ENCODE measurements at regions not wholly inside any gene's neighbourhood (a gene's known extent, or its start where the extent isn't known, plus 50 kb on each side); places are given as distances from the start of the nearest gene placed in this dataset.
"Not testable (repeated sequence)": the region's sequence is repeated elsewhere in the genome, so short reads cannot be mapped to it uniquely, and the experiment has no call there.

- Histone ChIP-seq H3K4me1 (ENCODE audit: control insufficient read depth, insufficient read depth, low read length) (peaks cover 5% of the 10 kb centered on the region; the same call in 1 of the 2 replicates), H3K27ac (ENCODE audit: low read depth, low read length) (no peak overlapping the region), H3K9me3 (ENCODE audit: control insufficient read depth, insufficient read depth, low read depth, low read length) (no peaks in the 10 kb centered on the region), H3K27me3 (ENCODE audit: control insufficient read depth, insufficient read depth, low read length) (no peaks in the 10 kb centered on the region), H3K4me3 (ENCODE audit: low read depth, low read length) (no peak overlapping the region), H3K9ac (ENCODE audit: low read length) (no peak overlapping the region), H3K36me3 (ENCODE audit: control insufficient read depth, insufficient read depth, low read length) (no peaks in the 10 kb centered on the region)
These were observed 114.5 kb upstream of the IRX1 start for GRCh38 chr5:3481175-3481574.

DNA sequence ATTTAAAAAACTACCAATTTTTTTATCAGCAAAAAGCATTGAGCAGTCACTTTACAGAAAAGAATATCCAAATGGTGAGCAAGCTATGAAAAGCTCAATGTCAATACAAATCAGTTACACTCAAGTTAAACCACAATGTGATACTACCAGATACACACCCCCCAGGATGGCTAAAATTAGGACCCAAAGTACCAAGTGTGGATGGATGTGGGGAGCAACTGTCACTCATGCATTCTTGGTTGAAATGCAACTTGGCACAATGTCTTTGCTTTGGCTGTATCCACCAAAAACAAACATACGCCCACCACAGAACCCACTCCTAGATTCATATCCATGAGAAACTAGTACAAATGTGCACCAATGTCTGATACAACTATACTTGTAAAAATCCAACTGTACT, 120.0 kb upstream of the IRX1 start:
- Histone ChIP-seq H3K9me3 (ENCODE audit: control insufficient read depth, insufficient read depth, low read depth, low read length) (no peaks in the 10 kb centered on the region), H3K4me1 (ENCODE audit: control insufficient read depth, insufficient read depth, low read length) (no peaks in the 10 kb centered on the region), H3K9ac (ENCODE audit: low read length) (no peak overlapping the region), H3K27me3 (ENCODE audit: control insufficient read depth, insufficient read depth, low read length) (no peaks in the 10 kb centered on the region), H3K36me3 (ENCODE audit: control insufficient read depth, insufficient read depth, low read length) (no peaks in the 10 kb centered on the region), H3K4me3 (ENCODE audit: low read depth, low read length) (no peak overlapping the region), H3K27ac (ENCODE audit: low read depth, low read length) (no peak overlapping the region)

DNA sequence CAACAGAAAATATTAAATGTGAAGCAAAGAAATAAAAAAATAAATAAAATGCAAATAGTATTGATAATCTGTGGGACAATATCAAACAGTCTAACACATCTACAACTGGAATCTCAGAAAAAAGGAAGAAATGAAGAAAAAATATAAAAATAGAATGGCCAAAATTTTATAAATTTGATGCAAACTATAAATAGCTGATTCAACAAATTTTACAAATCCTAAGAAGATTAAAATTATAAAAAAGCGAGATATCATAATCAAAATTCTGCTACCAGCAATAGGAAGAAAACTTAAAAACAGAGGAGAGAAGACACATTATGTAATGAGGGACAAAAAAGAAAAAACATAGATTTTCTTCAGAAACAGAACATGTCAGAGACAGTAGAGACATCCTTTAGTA, 129.2 kb upstream of the IRX1 start:
- Histone ChIP-seq H3K27me3 (ENCODE audit: control insufficient read depth, insufficient read depth, low read length) (no peaks in the 10 kb centered on the region), H3K9ac (ENCODE audit: low read length) (no peak overlapping the region), H3K36me3 (ENCODE audit: control insufficient read depth, insufficient read depth, low read length) (no peaks in the 10 kb centered on the region), H3K4me1 (ENCODE audit: control insufficient read depth, insufficient read depth, low read length) (no peaks in the 10 kb centered on the region), H3K4me3 (ENCODE audit: low read depth, low read length) (no peak overlapping the region), H3K9me3 (ENCODE audit: control insufficient read depth, insufficient read depth, low read depth, low read length) (peaks cover 11% of the 10 kb centered on the region), H3K27ac (ENCODE audit: low read depth, low read length) (no peak overlapping the region)

DNA sequence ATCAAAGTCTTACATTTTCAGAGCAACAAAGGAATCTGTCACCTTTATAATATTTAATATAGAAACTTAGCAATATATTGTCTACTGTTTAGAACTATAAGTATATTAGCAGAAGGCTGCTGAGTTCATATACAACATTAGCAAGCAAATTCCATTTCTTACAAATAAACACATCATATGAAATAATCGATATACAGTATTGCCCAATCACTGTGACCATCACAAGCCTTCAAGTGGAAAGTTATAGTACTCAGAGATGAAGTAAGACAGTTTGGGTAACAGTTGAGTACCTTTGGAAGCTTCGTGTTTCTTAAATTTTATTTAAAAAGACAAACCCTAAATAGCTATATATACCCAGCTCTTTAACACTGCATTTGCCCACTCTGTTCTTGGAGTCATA, 135.2 kb upstream of the IRX1 start:
- no peaks in the 10 kb centered on the region for H3K36me3 ChIP-seq (ENCODE audit: control insufficient read depth, insufficient read depth, low read length)
- no peak overlapping the region for H3K4me3 ChIP-seq (ENCODE audit: low read depth, low read length)
- H3K4me1 ChIP-seq (ENCODE audit: control insufficient read depth, insufficient read depth, low read length): no peaks in the 10 kb centered on the region
- H3K9me3 ChIP-seq (ENCODE audit: control insufficient read depth, insufficient read depth, low read depth, low read length): no peaks in the 10 kb centered on the region
- no peak overlapping the region for H3K27ac ChIP-seq (ENCODE audit: low read depth, low read length)
- no peaks in the 10 kb centered on the region for H3K27me3 ChIP-seq (ENCODE audit: control insufficient read depth, insufficient read depth, low read length)
- no peak overlapping the region for H3K9ac ChIP-seq (ENCODE audit: low read length)

GRCh38 chr5:3456121-3456681, 139.4 kb upstream of the IRX1 start:
- no peaks in the 10 kb centered on the region for H3K27me3 ChIP-seq (ENCODE audit: control insufficient read depth, insufficient read depth, low read length)
- H3K9ac ChIP-seq (ENCODE audit: low read length): no peak overlapping the region
- H3K4me3 ChIP-seq (ENCODE audit: low read depth, low read length): no peak overlapping the region
- no peaks in the 10 kb centered on the region for H3K9me3 ChIP-seq (ENCODE audit: control insufficient read depth, insufficient read depth, low read depth, low read length)
- no peaks in the 10 kb centered on the region for H3K36me3 ChIP-seq (ENCODE audit: control insufficient read depth, insufficient read depth, low read length)
- H3K27ac ChIP-seq (ENCODE audit: low read depth, low read length): no peak overlapping the region
- H3K4me1 ChIP-seq (ENCODE audit: control insufficient read depth, insufficient read depth, low read length): no peaks in the 10 kb centered on the region

DNA sequence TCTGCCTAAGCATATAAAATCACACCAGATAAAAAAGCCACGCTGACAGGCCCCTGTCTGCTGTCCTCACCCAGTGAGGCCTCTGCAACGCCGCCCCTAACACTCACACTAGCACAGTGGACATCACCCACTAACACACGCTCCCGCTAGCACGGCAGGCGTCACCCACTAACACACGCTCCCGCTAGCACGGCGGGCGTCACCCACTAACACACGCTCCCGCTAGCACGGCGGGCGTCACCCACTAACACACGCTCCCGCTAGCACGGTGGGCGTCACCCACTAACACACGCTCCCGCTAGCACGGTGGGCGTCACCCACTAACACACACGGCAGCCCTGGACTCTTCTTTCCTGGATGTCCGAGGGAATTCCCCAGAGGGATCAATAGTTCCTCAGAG, 141.6 kb upstream of the IRX1 start:
- not testable (repeated sequence) for H3K4me1 ChIP-seq (ENCODE audit: control insufficient read depth, insufficient read depth, low read length); H3K9ac ChIP-seq (ENCODE audit: low read length); H3K9me3 ChIP-seq (ENCODE audit: control insufficient read depth, insufficient read depth, low read depth, low read length); H3K27me3 ChIP-seq (ENCODE audit: control insufficient read depth, insufficient read depth, low read length); H3K4me3 ChIP-seq (ENCODE audit: low read depth, low read length); H3K27ac ChIP-seq (ENCODE audit: low read depth, low read length); H3K36me3 ChIP-seq (ENCODE audit: control insufficient read depth, insufficient read depth, low read length)

- Histone ChIP-seq H3K36me3 (ENCODE audit: control insufficient read depth, insufficient read depth, low read length) (no peaks in the 10 kb centered on the region), H3K4me1 (ENCODE audit: control insufficient read depth, insufficient read depth, low read length) (no peaks in the 10 kb centered on the region), H3K9me3 (ENCODE audit: control insufficient read depth, insufficient read depth, low read depth, low read length) (no peaks in the 10 kb centered on the region), H3K9ac (ENCODE audit: low read length) (no peak overlapping the region), H3K4me3 (ENCODE audit: low read depth, low read length) (no peak overlapping the region), H3K27ac (ENCODE audit: low read depth, low read length) (no peak overlapping the region), H3K27me3 (ENCODE audit: control insufficient read depth, insufficient read depth, low read length) (no peaks in the 10 kb centered on the region)
These were observed 143.0 kb upstream of the IRX1 start for GRCh38 chr5:3452622-3453021.

DNA sequence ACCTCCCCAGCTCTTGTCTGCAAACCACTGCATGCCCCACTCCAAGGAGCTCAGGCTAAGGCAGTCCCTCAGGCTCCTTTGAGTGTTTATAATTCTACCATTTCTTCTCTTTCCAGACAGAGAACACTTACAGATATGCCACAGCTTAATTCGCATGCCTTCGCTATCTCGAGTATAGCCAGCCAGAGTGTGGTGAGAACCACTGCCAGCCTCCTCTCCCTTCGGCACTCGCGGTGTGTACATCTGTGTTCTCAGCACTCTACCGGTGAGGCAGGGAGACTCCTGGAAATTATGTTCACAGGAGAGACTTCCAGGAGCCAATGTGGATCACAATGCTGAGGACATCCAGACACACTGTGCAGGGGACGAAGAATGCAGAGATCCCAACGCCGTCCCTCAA, 143.7 kb upstream of the IRX1 start:
- H3K9ac ChIP-seq (ENCODE audit: low read length): no peak overlapping the region
- no peaks in the 10 kb centered on the region for H3K27me3 ChIP-seq (ENCODE audit: control insufficient read depth, insufficient read depth, low read length)
- no peak overlapping the region for H3K4me3 ChIP-seq (ENCODE audit: low read depth, low read length)
- no peaks in the 10 kb centered on the region for H3K36me3 ChIP-seq (ENCODE audit: control insufficient read depth, insufficient read depth, low read length)
- no peaks in the 10 kb centered on the region for H3K4me1 ChIP-seq (ENCODE audit: control insufficient read depth, insufficient read depth, low read length)
- H3K9me3 ChIP-seq (ENCODE audit: control insufficient read depth, insufficient read depth, low read depth, low read length): no peaks in the 10 kb centered on the region; the same call in 1 of the 2 replicates
- H3K27ac ChIP-seq (ENCODE audit: low read depth, low read length): no peak overlapping the region

- Histone ChIP-seq H3K27me3 (ENCODE audit: control insufficient read depth, insufficient read depth, low read length) (no peaks in the 10 kb centered on the region), H3K4me3 (ENCODE audit: low read depth, low read length) (no peak overlapping the region), H3K4me1 (ENCODE audit: control insufficient read depth, insufficient read depth, low read length) (no peaks in the 10 kb centered on the region), H3K27ac (ENCODE audit: low read depth, low read length) (no peak overlapping the region), H3K36me3 (ENCODE audit: control insufficient read depth, insufficient read depth, low read length) (no peaks in the 10 kb centered on the region), H3K9me3 (ENCODE audit: control insufficient read depth, insufficient read depth, low read depth, low read length) (peaks cover 17% of the 10 kb centered on the region), H3K9ac (ENCODE audit: low read length) (no peak overlapping the region)
These were observed 146.2 kb upstream of the IRX1 start for GRCh38 chr5:3449481-3449880.

- no peak overlapping the region for H3K4me3 ChIP-seq (ENCODE audit: low read depth, low read length)
- peaks cover 17% of the 10 kb centered on the region for H3K9me3 ChIP-seq (ENCODE audit: control insufficient read depth, insufficient read depth, low read depth, low read length)
These were observed 149.2 kb upstream of the IRX1 start for GRCh38 chr5:3446410-3446809.

GRCh38 chr5:3445517-3445916, 150.1 kb upstream of the IRX1 start:
- not testable (repeated sequence) for H3K27me3 ChIP-seq (ENCODE audit: control insufficient read depth, insufficient read depth, low read length); H3K4me1 ChIP-seq (ENCODE audit: control insufficient read depth, insufficient read depth, low read length); H3K27ac ChIP-seq (ENCODE audit: low read depth, low read length)

More at GRCh38 chr5:3446410-3446809, 149.2 kb upstream of the IRX1 start:
- Histone ChIP-seq H3K27ac (ENCODE audit: low read depth, low read length) (no peak overlapping the region), H3K9ac (ENCODE audit: low read length) (no peak overlapping the region), H3K4me1 (ENCODE audit: control insufficient read depth, insufficient read depth, low read length) (no peaks in the 10 kb centered on the region), H3K27me3 (ENCODE audit: control insufficient read depth, insufficient read depth, low read length) (no peaks in the 10 kb centered on the region), H3K36me3 (ENCODE audit: control insufficient read depth, insufficient read depth, low read length) (no peaks in the 10 kb centered on the region)

GRCh38 chr5:3432135-3432534, 163.5 kb upstream of the IRX1 start:
- H3K36me3 ChIP-seq (ENCODE audit: control insufficient read depth, insufficient read depth, low read length): no peaks in the 10 kb centered on the region
- H3K9me3 ChIP-seq (ENCODE audit: control insufficient read depth, insufficient read depth, low read depth, low read length): no peaks in the 10 kb centered on the region
- H3K27me3 ChIP-seq (ENCODE audit: control insufficient read depth, insufficient read depth, low read length): no peaks in the 10 kb centered on the region
- no peak overlapping the region for H3K27ac ChIP-seq (ENCODE audit: low read depth, low read length)
- no peak overlapping the region for H3K4me3 ChIP-seq (ENCODE audit: low read depth, low read length)
- no peaks in the 10 kb centered on the region for H3K4me1 ChIP-seq (ENCODE audit: control insufficient read depth, insufficient read depth, low read length)
- H3K9ac ChIP-seq (ENCODE audit: low read length): no peak overlapping the region

More at GRCh38 chr5:3445517-3445916, 150.1 kb upstream of the IRX1 start:
- peaks cover 17% of the 10 kb centered on the region for H3K9me3 ChIP-seq (ENCODE audit: control insufficient read depth, insufficient read depth, low read depth, low read length)
- not testable (repeated sequence) for H3K36me3 ChIP-seq (ENCODE audit: control insufficient read depth, insufficient read depth, low read length); H3K4me3 ChIP-seq (ENCODE audit: low read depth, low read length); H3K9ac ChIP-seq (ENCODE audit: low read length)
